ENCODE measurements at regions not wholly inside any gene's neighbourhood (a gene's known extent, or its start where the extent isn't known, plus 50 kb on each side); places are given as distances from the start of the nearest gene placed in this dataset.
"Not testable (repeated sequence)": the region's sequence is repeated elsewhere in the genome, so short reads cannot be mapped to it uniquely, and the experiment has no call there.

GRCh38 chr6:118704915-118705314 is 53.5 kb upstream of the CEP85L start:
- Histone ChIP-seq H3K36me3 (ENCODE audit: insufficient read depth, low read length) (no peaks in the 10 kb centered on the region), H3K4me3 (ENCODE audit: low read depth in 1 of 2, low read length in 2 of 2) (no peak overlapping the region), H3K27me3 (ENCODE audit: control insufficient read depth in 1 of 2, insufficient read depth in 2 of 2, low read length in 2 of 2) (no peaks in the 10 kb centered on the region), H3K27ac (ENCODE audit: low read depth, low read length) (no peak overlapping the region), H3K9me3 (ENCODE audit: low read length) (no peaks in the 10 kb centered on the region), H3K9ac (ENCODE audit: low read length) (no peak overlapping the region), H3K4me1 (ENCODE audit: insufficient read depth, low read length) (peaks cover 13% of the 10 kb centered on the region)

GRCh38 chr6:118701260-118701659 is 49.9 kb upstream of the CEP85L start:
- H3K9me3 ChIP-seq (ENCODE audit: low read length); H3K27me3 ChIP-seq (ENCODE audit: control insufficient read depth in 1 of 2, insufficient read depth in 2 of 2, low read length in 2 of 2); H3K4me3 ChIP-seq (ENCODE audit: low read depth in 1 of 2, low read length in 2 of 2); H3K27ac ChIP-seq (ENCODE audit: low read depth, low read length); H3K36me3 ChIP-seq (ENCODE audit: insufficient read depth, low read length); H3K9ac ChIP-seq (ENCODE audit: low read length): not testable (repeated sequence)
- H3K4me1 ChIP-seq (ENCODE audit: insufficient read depth, low read length) = peaks cover 12% of the 10 kb centered on the region

Data from muscle layer of colon (tissue), 2 donors.